GM13976 (cell line): ENCODE measurements at regions not wholly inside any gene's neighbourhood (a gene's known extent, or its start where the extent isn't known, plus 50 kb on each side); places are given as distances from the start of the nearest gene placed in this dataset.
A peak's percentile ranks its signal among the peaks of the same experiment; 100 is the strongest.

Experiments used
- DNase-seq: peaks from one replicate; pipeline ENCODE4 v3.0.0; 2012; ENCODE audit warnings: low spot score
- CTCF ChIP-seq: IDR thresholded peaks from 2 replicates; pipeline ENCODE4 v1.5.1; 2012; ENCODE audit warnings: borderline replicate concordance, mild to moderate bottlenecking; ENCODE audit not compliant: insufficient read depth; ENCODE audit errors: extremely low read depth, missing control alignments, control extremely low read depth
- in situ Hi-C: fragments of 300-500 bp; cut with MboI; formaldehyde crosslinking; loops from one replicate; pipeline ENCODE4 v1.12.0; 2022; ENCODE audit warnings: low sequenced_read_pairs, mixed read lengths, inconsistent platforms; ENCODE audit not compliant: unreplicated experiment

GRCh38 chr19:30668521-30669155 lies 296.5 kb downstream of the ZNF536 start:
- DNase-seq: no peak
- in situ Hi-C loops: loop anchor here (25.0 kb wide), 2 partner anchors 806 to 906 kb away; no protein-coding TSS in a partner anchor
- TF ChIP-seq CTCF: no peak

GRCh38 chr19:30667746-30668145 lies 295.6 kb downstream of the ZNF536 start:
- in situ Hi-C loops: loop anchor here (25.0 kb wide), 2 partner anchors 805 to 905 kb away; no protein-coding TSS in a partner anchor
- TF ChIP-seq CTCF: no peak

GRCh38 chr19:30667227-30667626 lies 295.0 kb downstream of the ZNF536 start:
- DNase-seq: no peak
- in situ Hi-C loops: loop anchor here (25.0 kb wide), 2 partner anchors 805 to 905 kb away; no protein-coding TSS in a partner anchor
- TF ChIP-seq CTCF: no peak

More at GRCh38 chr19:30667746-30668145, 295.6 kb downstream of the ZNF536 start:
- DNase-seq: no peak

GRCh38 chr19:30666301-30666803 lies 294.2 kb downstream of the ZNF536 start:
- in situ Hi-C loops: loop anchor here (25.0 kb wide), 2 partner anchors 804 to 904 kb away; no protein-coding TSS in a partner anchor
- peak; percentile 62 for DNase-seq
- peak; percentile 84 for TF ChIP-seq CTCF

GRCh38 chr19:30665449-30665848 lies 293.3 kb downstream of the ZNF536 start:
- TF ChIP-seq CTCF: no peak
- DNase-seq: no peak
- in situ Hi-C loops: loop anchor here (25.0 kb wide), 2 partner anchors 803 to 903 kb away; no protein-coding TSS in a partner anchor

- in situ Hi-C loops: loop anchor here (25.0 kb wide), 2 partner anchors 801 to 901 kb away; no protein-coding TSS in a partner anchor
- TF ChIP-seq CTCF: no peak
- DNase-seq: no peak
These were observed 291.5 kb downstream of the ZNF536 start for GRCh38 chr19:30663611-30664174.
